ENCODE measurements at regions not wholly inside any gene's neighbourhood (a gene's known extent, or its start where the extent isn't known, plus 50 kb on each side); places are given as distances from the start of the nearest gene placed in this dataset.

DNA sequence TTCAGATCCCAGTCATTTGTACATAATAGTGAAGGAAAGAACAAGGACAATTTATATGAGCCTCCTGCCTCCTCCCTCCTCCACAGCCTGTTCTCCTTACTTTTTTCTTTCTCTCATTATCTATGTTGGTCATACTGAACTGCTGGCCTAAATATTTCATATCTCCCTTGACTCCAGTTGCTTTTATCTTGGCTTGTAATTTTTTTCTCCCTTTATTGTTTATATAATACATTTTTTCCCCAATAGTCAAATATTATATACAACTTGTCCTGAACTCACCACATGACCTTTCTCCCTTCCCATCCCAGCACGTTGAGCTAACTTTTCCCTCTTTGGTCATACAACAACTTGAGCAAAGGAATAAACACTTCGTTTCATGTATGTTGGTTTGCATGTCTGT is 752.1 kb downstream of the LTN1 start:
- TF ChIP-seq, protein P1, sequence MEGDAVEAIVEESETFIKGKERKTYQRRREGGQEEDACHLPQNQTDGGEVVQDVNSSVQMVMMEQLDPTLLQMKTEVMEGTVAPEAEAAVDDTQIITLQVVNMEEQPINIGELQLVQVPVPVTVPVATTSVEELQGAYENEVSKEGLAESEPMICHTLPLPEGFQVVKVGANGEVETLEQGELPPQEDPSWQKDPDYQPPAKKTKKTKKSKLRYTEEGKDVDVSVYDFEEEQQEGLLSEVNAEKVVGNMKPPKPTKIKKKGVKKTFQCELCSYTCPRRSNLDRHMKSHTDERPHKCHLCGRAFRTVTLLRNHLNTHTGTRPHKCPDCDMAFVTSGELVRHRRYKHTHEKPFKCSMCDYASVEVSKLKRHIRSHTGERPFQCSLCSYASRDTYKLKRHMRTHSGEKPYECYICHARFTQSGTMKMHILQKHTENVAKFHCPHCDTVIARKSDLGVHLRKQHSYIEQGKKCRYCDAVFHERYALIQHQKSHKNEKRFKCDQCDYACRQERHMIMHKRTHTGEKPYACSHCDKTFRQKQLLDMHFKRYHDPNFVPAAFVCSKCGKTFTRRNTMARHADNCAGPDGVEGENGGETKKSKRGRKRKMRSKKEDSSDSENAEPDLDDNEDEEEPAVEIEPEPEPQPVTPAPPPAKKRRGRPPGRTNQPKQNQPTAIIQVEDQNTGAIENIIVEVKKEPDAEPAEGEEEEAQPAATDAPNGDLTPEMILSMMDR (IDR thresholded peaks at IDR 0.05; ENCODE audit: insufficient read depth, low read depth, low read length, missing control alignments), result no peak
- no peak overlapping the region for H3K4me3 ChIP-seq (ENCODE audit: low read length)
- no peak for DNase-seq (ENCODE audit: low read depth)

DNA sequence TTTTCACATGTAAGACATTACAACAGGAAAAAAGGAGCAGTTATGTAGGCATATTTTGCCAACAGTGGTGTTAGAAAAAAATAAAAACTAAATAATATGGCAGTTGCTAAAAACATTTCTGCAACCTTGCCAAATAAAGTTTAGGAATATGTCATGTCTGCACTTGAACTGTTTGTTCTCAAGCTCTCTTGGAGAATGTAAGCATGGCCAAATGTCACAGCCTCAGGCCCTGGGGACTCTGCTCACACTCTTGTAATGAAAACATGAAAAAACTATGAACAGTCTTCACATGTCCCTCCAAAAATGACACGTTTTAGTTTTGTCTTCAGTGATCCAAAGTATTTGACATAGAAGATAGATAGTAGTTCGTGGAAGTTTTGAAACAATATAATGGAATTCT is 753.3 kb downstream of the LTN1 start:
- TF ChIP-seq, protein P1 (IDR thresholded peaks at IDR 0.05; ENCODE audit: insufficient read depth, low read depth, low read length, missing control alignments), result no peak
- DNase-seq (ENCODE audit: low read depth), result no peak
- H3K4me3 ChIP-seq (ENCODE audit: low read length), result no peak overlapping the region

DNA sequence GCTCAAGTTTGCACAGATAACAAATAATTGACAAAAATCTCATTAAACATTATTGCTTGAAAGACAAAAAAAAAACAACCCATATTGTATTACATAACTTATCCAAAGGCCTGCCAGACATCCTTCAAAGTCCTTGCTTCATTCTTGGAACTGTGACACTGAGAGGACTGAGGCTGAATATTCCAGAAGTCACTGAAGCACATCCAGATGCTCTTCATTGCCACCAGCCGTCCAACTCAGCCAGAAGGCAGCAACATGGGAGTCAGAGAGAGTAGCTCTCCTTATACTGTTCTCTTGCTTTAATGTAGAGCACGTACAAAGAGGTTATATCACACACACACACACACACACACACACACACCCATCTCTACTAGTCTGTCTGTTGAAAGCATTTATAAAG is 755.0 kb downstream of the LTN1 start:
- TF ChIP-seq, protein P1 (IDR thresholded peaks at IDR 0.05; ENCODE audit: insufficient read depth, low read depth, low read length, missing control alignments), result no peak
- H3K4me3 ChIP-seq (ENCODE audit: low read length), result no peak overlapping the region
- no peak for DNase-seq (ENCODE audit: low read depth)

DNA sequence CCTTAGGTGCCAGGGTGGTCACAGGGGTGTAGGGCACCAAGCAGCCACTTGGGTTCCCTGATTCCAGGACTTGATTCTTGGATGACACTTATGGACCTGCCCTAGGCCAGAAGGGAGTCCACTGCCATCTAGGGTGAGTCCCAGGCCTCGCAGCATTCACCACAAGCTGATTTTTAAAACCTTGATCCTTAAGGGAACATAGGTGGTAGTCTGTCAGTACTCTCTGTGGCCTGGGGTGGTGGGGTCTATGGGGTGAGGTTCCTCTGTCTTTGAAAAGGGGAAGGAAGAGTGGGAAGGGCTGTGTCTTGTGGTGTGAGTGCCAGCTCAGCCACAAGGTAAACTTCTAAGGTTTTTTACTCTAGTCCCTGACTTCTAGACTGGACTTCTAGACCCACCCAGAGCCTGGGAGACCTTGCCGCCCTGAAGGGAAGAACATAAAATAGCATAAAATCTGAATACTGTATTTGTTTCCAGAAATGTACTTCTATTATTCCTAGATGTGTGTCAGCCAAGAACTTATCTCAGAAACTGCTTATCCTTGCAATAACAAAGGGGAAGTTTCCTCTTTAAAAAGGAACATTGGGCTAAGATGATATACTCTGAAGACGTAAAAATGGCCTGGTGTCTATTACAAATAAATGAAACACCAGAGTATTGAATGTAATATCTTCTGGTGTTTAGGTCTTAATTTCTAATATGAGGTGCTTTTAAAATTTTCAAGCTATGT is 757.3 kb downstream of the LTN1 start:
- TF ChIP-seq, protein P1 (IDR thresholded peaks at IDR 0.05; ENCODE audit: insufficient read depth, low read depth, low read length, missing control alignments), result peak; percentile 4
- no peak overlapping the region for H3K4me3 ChIP-seq (ENCODE audit: low read length)
- no peak for DNase-seq (ENCODE audit: low read depth)

DNA sequence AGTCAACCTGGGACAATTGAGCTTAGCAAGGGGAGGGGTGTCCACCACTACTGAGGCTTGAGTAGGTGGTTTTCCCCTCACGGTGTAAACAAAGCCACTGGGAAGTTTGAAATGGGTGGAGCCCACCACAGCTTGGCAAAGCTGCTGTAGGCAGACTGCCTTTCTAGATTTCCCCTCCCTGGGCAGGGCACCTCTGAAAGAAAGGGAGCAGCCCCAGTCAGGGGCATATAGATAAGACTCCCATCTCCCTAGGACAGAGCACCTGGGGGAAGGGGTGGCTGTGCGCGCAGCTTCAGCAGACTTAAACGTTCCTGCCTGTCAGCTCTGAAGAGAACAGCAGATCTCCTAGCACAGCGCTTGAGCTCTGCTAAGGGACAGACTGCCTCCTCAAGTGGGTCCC is 758.4 kb downstream of the LTN1 start:
- TF ChIP-seq, protein P1 (IDR thresholded peaks at IDR 0.05; ENCODE audit: insufficient read depth, low read depth, low read length, missing control alignments), result no peak
- no peak for DNase-seq (ENCODE audit: low read depth)
- no peak overlapping the region for H3K4me3 ChIP-seq (ENCODE audit: low read length)

DNA sequence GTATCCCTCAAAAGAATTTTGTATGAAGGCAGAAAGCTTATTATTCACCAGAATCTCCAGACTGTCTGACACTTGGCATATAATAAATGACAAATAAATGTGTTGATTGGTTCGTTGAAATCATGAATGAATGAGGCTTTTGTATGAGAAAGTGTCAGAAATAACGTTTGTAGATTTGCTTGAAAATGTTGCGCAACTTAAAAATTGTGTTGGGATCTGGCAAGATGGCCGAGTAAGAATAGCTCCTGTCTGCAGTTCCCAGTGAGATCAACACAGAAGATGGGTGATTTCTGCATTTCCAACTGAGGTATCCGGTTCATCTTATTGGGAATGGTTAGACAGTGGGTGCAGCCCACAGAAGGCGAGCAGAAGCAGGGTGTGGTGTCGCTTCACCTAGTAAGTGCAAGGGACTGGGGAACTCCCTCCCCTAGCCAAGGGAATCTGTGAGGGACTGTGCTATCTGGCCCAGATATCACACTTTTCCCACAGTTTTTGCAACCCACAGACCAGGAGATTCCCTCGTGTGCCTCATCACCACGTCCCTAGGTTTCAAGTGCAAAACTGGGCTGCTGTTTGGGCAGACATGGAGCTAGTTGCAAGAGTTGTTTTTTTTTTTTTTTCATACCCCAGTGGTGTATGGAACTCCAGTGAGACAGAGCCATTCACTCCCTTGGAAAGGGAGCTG is 759.0 kb downstream of the LTN1 start:
- no peak overlapping the region for H3K4me3 ChIP-seq (ENCODE audit: low read length)
- TF ChIP-seq, protein P1 (IDR thresholded peaks at IDR 0.05; ENCODE audit: insufficient read depth, low read depth, low read length, missing control alignments), result no peak
- DNase-seq (ENCODE audit: low read depth), result no peak
